NCI-H1694 (cell line): ENCODE measurements at regions not wholly inside any gene's neighbourhood (a gene's known extent, or its start where the extent isn't known, plus 50 kb on each side); places are given as distances from the start of the nearest gene placed in this dataset.
"Not testable (repeated sequence)": the region's sequence is repeated elsewhere in the genome, so short reads cannot be mapped to it uniquely, and the experiment has no call there.

ENCODE experiments used
- DNase-seq: peaks from one replicate; lab custom pipeline; 2025; lab: John Stamatoyannopoulos, UW

- no peak for DNase-seq
These were observed 63.8 kb upstream of the WNT7B start for GRCh38 chr22:46040471-46041465.

- DNase-seq: no peak
These were observed 64.7 kb upstream of the WNT7B start for GRCh38 chr22:46041642-46042041.

- no peak for DNase-seq
These were observed 65.8 kb upstream of the WNT7B start for GRCh38 chr22:46042786-46043185.

- no peak for DNase-seq
These were observed 66.4 kb upstream of the WNT7B start for GRCh38 chr22:46043339-46043738.

- DNase-seq: no peak
These were observed 67.1 kb upstream of the WNT7B start for GRCh38 chr22:46043816-46044620.

- DNase-seq: no peak
These were observed 67.9 kb upstream of the WNT7B start for GRCh38 chr22:46044621-46045458.

- no peak for DNase-seq
These were observed 68.7 kb upstream of the WNT7B start for GRCh38 chr22:46045459-46046298.

GRCh38 chr22:46046299-46046685 is 69.3 kb upstream of the WNT7B start:
- no peak for DNase-seq

GRCh38 chr22:46047226-46047625 is 70.3 kb upstream of the WNT7B start:
- DNase-seq: no peak

GRCh38 chr22:46047841-46048595 is 71.1 kb upstream of the WNT7B start:
- DNase-seq: no peak

- not testable (repeated sequence) for DNase-seq
These were observed 71.7 kb upstream of the WNT7B start for GRCh38 chr22:46048661-46049060.

- DNase-seq: no peak
These were observed 72.9 kb upstream of the WNT7B start for GRCh38 chr22:46049726-46050450.

GRCh38 chr22:46050451-46050845 is 73.5 kb upstream of the WNT7B start:
- DNase-seq: no peak

GRCh38 chr22:46050916-46051614 is 74.1 kb upstream of the WNT7B start:
- no peak for DNase-seq

- no peak for DNase-seq
These were observed 74.7 kb upstream of the WNT7B start for GRCh38 chr22:46051646-46052045.

GRCh38 chr22:46052331-46052771 is 75.4 kb upstream of the WNT7B start:
- DNase-seq: no peak

GRCh38 chr22:46052801-46053562 is 76.0 kb upstream of the WNT7B start:
- DNase-seq: no peak

- DNase-seq: no peak
These were observed 76.7 kb upstream of the WNT7B start for GRCh38 chr22:46053563-46054090.
